ENCODE measurements at regions not wholly inside any gene's neighbourhood (a gene's known extent, or its start where the extent isn't known, plus 50 kb on each side); places are given as distances from the start of the nearest gene placed in this dataset.

GRCh38 chr10:129171812-129172211 is 295.2 kb upstream of the MGMT start:
- TF ChIP-seq POLR2A (IDR thresholded peaks at IDR 0.05): no peak
- no peak for TF ChIP-seq CTCF (IDR thresholded peaks at IDR 0.05)
